ENCODE measurements at regions not wholly inside any gene's neighbourhood (a gene's known extent, or its start where the extent isn't known, plus 50 kb on each side); places are given as distances from the start of the nearest gene placed in this dataset.
"Not testable (repeated sequence)": the region's sequence is repeated elsewhere in the genome, so short reads cannot be mapped to it uniquely, and the experiment has no call there.

DNA sequence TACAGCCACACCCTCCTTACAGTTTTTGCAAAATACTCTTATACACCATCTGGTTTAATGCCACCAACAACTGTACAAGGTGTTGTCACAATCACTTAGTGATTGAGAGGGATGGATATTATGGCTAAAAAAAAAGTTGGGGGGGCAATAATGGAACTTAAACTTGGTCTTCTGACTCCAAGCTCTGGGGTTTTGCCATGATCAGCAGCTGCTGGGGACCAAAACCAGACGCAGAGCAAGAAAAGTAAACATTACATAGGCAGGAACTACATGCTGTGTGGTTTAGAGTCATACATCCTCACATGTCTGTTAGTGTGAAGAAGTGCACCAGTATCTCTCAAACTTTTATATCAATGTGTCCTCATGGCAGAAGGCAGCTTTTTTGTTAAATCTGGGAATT lies 152.4 kb downstream of the TBC1D2B start:
- H3K36me3 ChIP-seq (ENCODE audit: control insufficient read depth in 2 of 2, extremely low read depth in 1 of 2, insufficient read depth in 1 of 2, low read length in 1 of 2); H3K27me3 ChIP-seq (replicated peaks in 1 of 2; ENCODE audit: control insufficient read depth in 2 of 2, extremely low read depth in 1 of 2, insufficient read depth in 2 of 2, low read length in 1 of 2); H3K27ac Mint-ChIP-seq; H3K4me1 ChIP-seq (ENCODE audit: control insufficient read depth in 1 of 2, extremely low read depth in 1 of 2, insufficient read depth in 2 of 2, low read length in 2 of 2); H3K4me3 Mint-ChIP-seq; H3K36me3 Mint-ChIP-seq; H3K4me3 ChIP-seq (ENCODE audit: control insufficient read depth in 1 of 2, extremely low read depth in 1 of 2, low read length in 1 of 2); CTCF ChIA-PET; H3K27ac ChIP-seq (ENCODE audit: low read length); DNase-seq; POLR2A ChIA-PET; H3K4me1 Mint-ChIP-seq; ATAC-seq (replicated peaks in 1 of 4); H3K9me3 ChIP-seq; H3K9me3 Mint-ChIP-seq: not testable (repeated sequence)
- WGBS (ENCODE audit: insufficient coverage) = no CpG with 5 or more reads among the region's 1 CpG
- H3K27me3 Mint-ChIP-seq = peaks cover 5 to 12% of the 10 kb centered on the region in 2 donors

DNA sequence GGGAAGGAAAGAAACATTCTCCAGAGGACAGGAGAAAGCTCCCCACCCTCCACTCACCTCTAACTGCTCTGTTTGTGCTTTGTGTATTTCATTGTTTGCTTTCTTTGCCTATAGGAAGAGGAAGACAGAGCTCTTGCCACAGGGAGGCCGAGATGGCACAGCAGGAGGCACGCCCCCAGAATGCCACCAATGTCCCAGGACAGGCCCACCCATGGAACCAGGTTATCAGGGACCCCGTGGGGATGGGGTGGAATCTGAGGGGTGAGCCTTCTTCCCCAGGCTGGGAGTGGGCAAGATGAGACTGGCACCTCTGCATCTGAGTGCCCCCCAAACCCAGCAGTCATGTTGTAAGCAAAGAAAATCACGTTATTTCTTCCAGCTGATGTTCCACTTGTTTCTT lies 155.8 kb downstream of the TBC1D2B start:
- CTCF ChIA-PET = no interaction called here
- 62% methylated on average over 2 of the region's 4 CpGs for WGBS (ENCODE audit: insufficient coverage)
- H3K36me3 Mint-ChIP-seq = no peaks in the 10 kb centered on the region
- H3K36me3 ChIP-seq (ENCODE audit: control insufficient read depth in 2 of 2, extremely low read depth in 1 of 2, insufficient read depth in 1 of 2, low read length in 1 of 2) = no peaks in the 10 kb centered on the region
- no peaks in the 10 kb centered on the region for H3K4me1 Mint-ChIP-seq
- no peak overlapping the region for H3K27ac ChIP-seq (ENCODE audit: low read length)
- H3K9me3 ChIP-seq = no peaks in the 10 kb centered on the region
- no peak overlapping the region for H3K4me3 ChIP-seq (ENCODE audit: control insufficient read depth in 1 of 2, extremely low read depth in 1 of 2, low read length in 1 of 2)
- no peaks in the 10 kb centered on the region for H3K9me3 Mint-ChIP-seq
- H3K4me1 ChIP-seq (ENCODE audit: control insufficient read depth in 1 of 2, extremely low read depth in 1 of 2, insufficient read depth in 2 of 2, low read length in 2 of 2) = no peaks in the 10 kb centered on the region
- no peak for ATAC-seq (replicated peaks in 1 of 4)
- peaks cover 0 to 8% of the 10 kb centered on the region in 2 experiments for H3K27me3 ChIP-seq (replicated peaks in 1 of 2; ENCODE audit: control insufficient read depth in 2 of 2, extremely low read depth in 1 of 2, insufficient read depth in 2 of 2, low read length in 1 of 2)
- H3K27ac Mint-ChIP-seq = no peak overlapping the region
- DNase-seq = no peak
- POLR2A ChIA-PET = no interaction called here
- no peak overlapping the region for H3K4me3 Mint-ChIP-seq
- peaks cover 5 to 21% of the 10 kb centered on the region in 2 donors for H3K27me3 Mint-ChIP-seq

DNA sequence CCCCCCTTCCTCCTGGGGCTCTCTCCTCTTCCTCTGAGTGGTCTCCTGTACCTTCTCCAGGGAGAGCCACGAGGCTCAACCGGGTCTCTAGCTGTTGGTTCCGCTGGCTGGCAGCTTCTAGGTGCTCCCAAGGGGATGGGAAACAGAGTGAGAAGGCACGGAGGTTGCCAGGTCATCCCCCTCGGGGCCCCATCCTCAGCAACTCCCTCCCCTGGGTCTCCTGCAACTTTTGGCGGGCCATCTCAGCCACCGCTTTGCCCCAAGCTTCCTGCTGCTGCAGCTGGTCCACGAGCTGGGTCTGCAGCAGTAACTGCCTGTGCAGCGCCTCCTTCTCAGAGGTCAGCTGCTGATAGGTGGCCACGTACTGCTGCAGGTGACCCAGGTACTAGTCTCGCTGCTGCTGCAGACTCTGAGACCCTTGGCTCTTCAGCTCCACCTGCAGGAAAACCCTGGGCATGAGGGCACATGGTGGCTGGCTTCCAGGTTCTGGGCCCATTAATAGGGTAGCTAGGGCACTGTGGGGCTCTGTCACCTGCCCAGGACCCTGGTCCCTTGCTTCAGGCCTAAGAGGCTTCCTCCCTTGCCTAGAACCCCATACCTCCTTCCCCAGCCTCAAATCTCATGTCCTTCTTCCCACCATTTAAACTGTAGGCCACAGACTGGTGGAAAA lies 160.4 kb downstream of the TBC1D2B start:
- ATAC-seq (replicated peaks in 1 of 4); POLR2A ChIA-PET; H3K27ac Mint-ChIP-seq; H3K9me3 ChIP-seq; DNase-seq; H3K4me1 Mint-ChIP-seq; H3K9me3 Mint-ChIP-seq; H3K4me3 Mint-ChIP-seq; H3K27ac ChIP-seq (ENCODE audit: low read length); CTCF ChIA-PET; H3K36me3 Mint-ChIP-seq; H3K4me1 ChIP-seq (ENCODE audit: control insufficient read depth in 1 of 2, extremely low read depth in 1 of 2, insufficient read depth in 2 of 2, low read length in 2 of 2); H3K27me3 ChIP-seq (replicated peaks in 1 of 2; ENCODE audit: control insufficient read depth in 2 of 2, extremely low read depth in 1 of 2, insufficient read depth in 2 of 2, low read length in 1 of 2); H3K36me3 ChIP-seq (ENCODE audit: control insufficient read depth in 2 of 2, extremely low read depth in 1 of 2, insufficient read depth in 1 of 2, low read length in 1 of 2); H3K4me3 ChIP-seq (ENCODE audit: control insufficient read depth in 1 of 2, extremely low read depth in 1 of 2, low read length in 1 of 2): not testable (repeated sequence)
- peaks cover 5 to 25% of the 10 kb centered on the region in 2 donors for H3K27me3 Mint-ChIP-seq
- WGBS (ENCODE audit: insufficient coverage) = no CpG with 5 or more reads among the region's 11 CpGs

DNA sequence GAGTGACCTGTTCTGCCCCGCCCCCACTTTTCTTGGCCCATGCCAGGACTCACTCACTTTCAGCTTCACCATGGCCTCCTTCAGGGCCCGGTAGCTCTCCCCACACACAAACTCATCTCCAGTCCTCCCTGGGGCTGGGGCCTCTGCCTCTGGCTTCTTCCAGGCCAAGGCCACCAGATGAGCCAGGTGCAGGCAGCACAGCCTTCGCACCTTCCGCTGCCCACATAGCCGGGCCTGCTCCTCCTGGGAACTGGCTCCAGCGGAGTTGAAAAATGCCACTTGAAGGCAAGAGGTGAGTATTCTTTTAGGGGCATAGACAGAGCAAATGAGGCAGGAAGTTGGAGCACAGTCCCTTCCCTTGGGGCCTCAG lies 161.6 kb downstream of the TBC1D2B start:
- H3K4me3 ChIP-seq (ENCODE audit: control insufficient read depth in 1 of 2, extremely low read depth in 1 of 2, low read length in 1 of 2); CTCF ChIA-PET; H3K27ac Mint-ChIP-seq; H3K4me1 Mint-ChIP-seq; H3K9me3 Mint-ChIP-seq; POLR2A ChIA-PET; H3K27me3 ChIP-seq (replicated peaks in 1 of 2; ENCODE audit: control insufficient read depth in 2 of 2, extremely low read depth in 1 of 2, insufficient read depth in 2 of 2, low read length in 1 of 2); H3K27ac ChIP-seq (ENCODE audit: low read length); H3K4me1 ChIP-seq (ENCODE audit: control insufficient read depth in 1 of 2, extremely low read depth in 1 of 2, insufficient read depth in 2 of 2, low read length in 2 of 2); H3K4me3 Mint-ChIP-seq; H3K9me3 ChIP-seq; ATAC-seq (replicated peaks in 1 of 4); DNase-seq; H3K36me3 ChIP-seq (ENCODE audit: control insufficient read depth in 2 of 2, extremely low read depth in 1 of 2, insufficient read depth in 1 of 2, low read length in 1 of 2); H3K36me3 Mint-ChIP-seq: not testable (repeated sequence)
- 92% methylated on average over 6 of the region's 6 CpGs for WGBS (ENCODE audit: insufficient coverage)
- peaks cover 0 to 17% of the 10 kb centered on the region in 2 donors for H3K27me3 Mint-ChIP-seq

DNA sequence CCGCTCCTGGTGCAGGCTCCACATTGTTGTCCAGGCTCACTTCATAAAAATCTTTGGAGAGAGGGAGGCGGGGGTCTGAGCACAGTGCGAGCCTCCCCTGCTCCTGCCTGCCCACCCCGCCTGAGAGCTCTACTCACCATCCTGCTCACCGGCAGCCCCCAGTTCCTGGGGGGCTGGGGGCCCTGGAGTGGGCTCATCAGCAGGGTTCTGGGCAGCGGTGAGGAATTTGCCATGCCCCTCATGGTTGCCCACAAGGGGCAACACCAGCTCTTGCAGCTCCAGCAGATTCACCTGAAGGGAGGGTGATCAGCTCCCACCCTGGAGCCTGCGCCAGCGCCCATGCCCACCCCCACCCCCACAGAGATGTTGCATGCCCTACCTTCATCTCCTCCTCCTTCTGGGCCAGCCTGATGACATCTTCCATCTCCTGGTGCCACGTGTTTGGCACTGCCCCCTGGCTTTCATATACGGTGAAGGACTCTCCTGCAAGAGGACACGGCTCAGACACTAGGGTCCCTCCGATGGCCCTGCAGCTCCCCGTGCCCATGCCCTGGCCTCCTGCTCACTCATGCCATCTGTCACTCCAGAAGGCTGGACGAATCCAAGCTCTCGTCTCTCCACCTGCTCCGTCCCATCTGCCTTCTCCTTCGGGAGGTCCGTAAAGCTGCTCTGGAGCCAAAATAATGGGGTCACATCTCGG lies 162.1 kb downstream of the TBC1D2B start:
- H3K9me3 ChIP-seq = no peaks in the 10 kb centered on the region
- H3K27ac ChIP-seq (ENCODE audit: low read length) = no peak overlapping the region
- H3K27me3 ChIP-seq (replicated peaks in 1 of 2; ENCODE audit: control insufficient read depth in 2 of 2, extremely low read depth in 1 of 2, insufficient read depth in 2 of 2, low read length in 1 of 2) = peaks cover 0 to 4% of the 10 kb centered on the region in 2 experiments
- 88% methylated on average over 16 of the region's 19 CpGs for WGBS (ENCODE audit: insufficient coverage)
- Mint-ChIP-seq H3K36me3 (no peaks in the 10 kb centered on the region), H3K27me3 (peaks cover 0 to 17% of the 10 kb centered on the region in 2 donors), H3K9me3 (no peaks in the 10 kb centered on the region), H3K4me3 (no peak overlapping the region), H3K4me1 (no peaks in the 10 kb centered on the region), H3K27ac (no peak overlapping the region)
- CTCF ChIA-PET = no interaction called here
- no peak for DNase-seq
- POLR2A ChIA-PET = no interaction called here
- H3K36me3 ChIP-seq (ENCODE audit: control insufficient read depth in 2 of 2, extremely low read depth in 1 of 2, insufficient read depth in 1 of 2, low read length in 1 of 2) = no peaks in the 10 kb centered on the region
- H3K4me1 ChIP-seq (ENCODE audit: control insufficient read depth in 1 of 2, extremely low read depth in 1 of 2, insufficient read depth in 2 of 2, low read length in 2 of 2) = no peaks in the 10 kb centered on the region
- H3K4me3 ChIP-seq (ENCODE audit: control insufficient read depth in 1 of 2, extremely low read depth in 1 of 2, low read length in 1 of 2) = no peak overlapping the region
- no peak for ATAC-seq (replicated peaks in 1 of 4)

DNA sequence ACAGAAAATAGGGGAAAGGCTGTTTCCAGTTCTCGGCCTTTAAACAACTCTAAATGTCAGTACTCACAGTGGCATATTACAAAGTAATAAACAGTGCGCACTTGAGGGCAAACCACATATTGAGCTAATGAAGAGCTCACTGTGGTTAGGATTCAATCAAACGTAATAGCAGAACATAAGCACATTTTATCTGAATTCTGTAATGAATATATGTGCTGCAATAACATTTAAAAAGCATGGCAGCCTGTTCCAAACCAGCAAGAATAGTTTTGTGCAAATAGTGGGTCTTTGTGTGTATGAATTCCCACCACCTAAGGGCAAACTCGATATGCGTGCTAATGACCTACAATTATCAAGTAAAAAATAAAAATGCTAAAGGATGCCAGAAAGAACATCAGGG lies 163.0 kb downstream of the TBC1D2B start:
- H3K36me3 ChIP-seq (ENCODE audit: control insufficient read depth in 2 of 2, extremely low read depth in 1 of 2, insufficient read depth in 1 of 2, low read length in 1 of 2); H3K27ac Mint-ChIP-seq; H3K36me3 Mint-ChIP-seq; DNase-seq; H3K4me1 ChIP-seq (ENCODE audit: control insufficient read depth in 1 of 2, extremely low read depth in 1 of 2, insufficient read depth in 2 of 2, low read length in 2 of 2); H3K4me3 Mint-ChIP-seq; H3K4me1 Mint-ChIP-seq; ATAC-seq (replicated peaks in 1 of 4); H3K4me3 ChIP-seq (ENCODE audit: control insufficient read depth in 1 of 2, extremely low read depth in 1 of 2, low read length in 1 of 2); POLR2A ChIA-PET; H3K9me3 ChIP-seq; H3K27ac ChIP-seq (ENCODE audit: low read length); H3K27me3 ChIP-seq (replicated peaks in 1 of 2; ENCODE audit: control insufficient read depth in 2 of 2, extremely low read depth in 1 of 2, insufficient read depth in 2 of 2, low read length in 1 of 2); H3K9me3 Mint-ChIP-seq: not testable (repeated sequence)
- peaks cover 0 to 10% of the 10 kb centered on the region in 2 donors for H3K27me3 Mint-ChIP-seq
- no CpG with 5 or more reads among the region's 5 CpGs for WGBS (ENCODE audit: insufficient coverage)
- CTCF ChIA-PET = interaction anchor here in 1 of 2 donors (0.6 kb wide), 1 partner anchor 175 kb away, joined by 8 read pairs; no protein-coding TSS in a partner anchor

All from T-cell (primary cell).